HCT116 (cell line): ENCODE measurements at regions not wholly inside any gene's neighbourhood (a gene's known extent, or its start where the extent isn't known, plus 50 kb on each side); places are given as distances from the start of the nearest gene placed in this dataset.

Source experiments
- ATAC-seq: fragments of 200-7000 bp; cut with Tn5 transposase; 2 replicates; pipeline ENCODE4 v1.9.1; 2020; ENCODE audit warnings: mild to moderate bottlenecking, moderate library complexity
- BruUV-seq: library from RNA; stranded (reverse); fragments of 400-500 nt; replicated peaks from 2 replicates; lab custom pipeline; 2021; lab: Mats Ljungman, UMichigan
- CTCF ChIA-PET: fragments of 300-600 bp; sonication (Branson Sonifier 250); formaldehyde crosslinking; loops from one replicate; lab custom pipeline; 2021; ENCODE audit warnings: antibody characterized with exemption; lab: Charles Lee
- POLR2A ChIA-PET: fragments of 300-600, 350-600 bp; sonication (Branson Sonifier 250); formaldehyde crosslinking; loops from one replicate; lab custom pipeline; 2021; ENCODE audit warnings: antibody characterized with exemption; lab: Charles Lee
- RAD21 ChIA-PET, 2 experiments: fragments of 300-600 bp; sonication (Branson Sonifier 250); formaldehyde crosslinking; loops; one replicate each; lab custom pipeline; 2023; ENCODE audit warnings: low total read pairs in 2 of 2; ENCODE audit not compliant: uncharacterized antibody in 2 of 2, unreplicated experiment in 2 of 2, low non-redundant PET in 1 of 2; lab: Charles Lee
- DNase-seq: peaks from one replicate; pipeline ENCODE4 v3.0.0-alpha.2; 2010; ENCODE audit warnings: low read depth, low spot score
- H2AFZ ChIP-seq: fragments of 200-600 bp; shearing (Covaris generic), sonication (generic); 2 replicates; pipeline ENCODE4 v1.6.1; 2017; ENCODE audit warnings: low read depth, mixed run types, mixed read lengths, antibody characterized with exemption, low read length; ENCODE audit not compliant: poor library complexity, severe bottlenecking
- H3K27ac ChIP-seq: 2 replicates; pipeline ENCODE4 v1.5.1; 2012; ENCODE audit warnings: low read depth, low read length
- H3K27me3 ChIP-seq: fragments of 200-600 bp; sonication (generic); 2 replicates; pipeline ENCODE4 v1.6.1; 2016; ENCODE audit warnings: mixed run types, low read length, mixed read lengths; ENCODE audit not compliant: insufficient read depth
- H3K36me3 ChIP-seq, 2 experiments: fragments of 200-500 bp in 1 of 2; fragments of 200-600 bp in 1 of 2; sonication (Bioruptor generic) in 1 of 2; sonication (generic) in 1 of 2; 2 replicates each; pipeline versions ENCODE4 v1.5.1 to v1.6.1; 2014 to 2016; ENCODE audit warnings: low read length in 2 of 2, inconsistent platforms in 1 of 2, mixed read lengths in 1 of 2, mixed run types in 1 of 2; ENCODE audit not compliant: insufficient read depth in 2 of 2, control insufficient read depth in 1 of 2
- H3K4me1 ChIP-seq, 2 experiments: fragments of 200-600 bp in 1 of 2; sonication (generic) in 1 of 2; 2 replicates each; pipeline versions ENCODE4 v1.5.1 to v1.6.1; 2012 to 2017; ENCODE audit warnings: low read length in 2 of 2, inconsistent platforms in 1 of 2, mild to moderate bottlenecking in 1 of 2, mixed read lengths in 1 of 2, mixed run types in 1 of 2, moderate library complexity in 1 of 2; ENCODE audit not compliant: insufficient read depth in 2 of 2, control insufficient read depth in 1 of 2
- H3K4me2 ChIP-seq: fragments of 200-600 bp; sonication (generic); 2 replicates; pipeline ENCODE4 v1.6.1; 2017; ENCODE audit warnings: mixed run types, low read length, mixed read lengths
- H3K4me3 ChIP-seq, 2 experiments: fragments of 200-600 bp in 1 of 2; sonication (generic) in 1 of 2; replicated peaks in 1 of 2; 2 replicates each; pipeline ENCODE4 v1.5.1; 2011 to 2016; ENCODE audit warnings: low read length in 2 of 2, control low read depth in 1 of 2, low read depth in 1 of 2, mild to moderate bottlenecking in 1 of 2, mixed read lengths in 1 of 2, mixed run types in 1 of 2
- H3K79me2 ChIP-seq: fragments of 200-600 bp; sonication (generic); 2 replicates; pipeline ENCODE4 v1.6.1; 2017; ENCODE audit warnings: mild to moderate bottlenecking, mixed run types, low read length, moderate library complexity, mixed read lengths; ENCODE audit not compliant: insufficient read depth
- H3K9ac ChIP-seq: fragments of 200-600 bp; sonication (generic); 2 replicates; pipeline ENCODE4 v1.6.1; 2016; ENCODE audit warnings: low read length, mixed read lengths
- H3K9me2 ChIP-seq: fragments of 200-600 bp; sonication (generic), shearing (Covaris generic); 2 replicates; pipeline ENCODE4 v1.6.1; 2017; ENCODE audit warnings: mixed run types, mild to moderate bottlenecking, moderate library complexity; ENCODE audit not compliant: insufficient read depth
- H3K9me3 ChIP-seq, 2 experiments: fragments of 200-500 bp in 1 of 2; fragments of 200-600 bp in 1 of 2; sonication (Bioruptor generic) in 1 of 2; sonication (generic) in 1 of 2; 2 replicates each; pipeline ENCODE4 v1.6.1; 2014 to 2017; ENCODE audit warnings: low read length in 2 of 2, mixed read lengths in 2 of 2, inconsistent platforms in 1 of 2, low read depth in 1 of 2, mild to moderate bottlenecking in 1 of 2, mixed run types in 1 of 2, moderate library complexity in 1 of 2; ENCODE audit not compliant: control insufficient read depth in 1 of 2, insufficient read depth in 1 of 2
- H4K20me1 ChIP-seq: fragments of 200-600 bp; sonication (generic), shearing (Covaris generic); 2 replicates; pipeline ENCODE4 v1.6.1; 2017; ENCODE audit warnings: mixed run types, mild to moderate bottlenecking, moderate library complexity; ENCODE audit not compliant: insufficient read depth
- ATF3 ChIP-seq: IDR thresholded peaks from 2 replicates; pipeline ENCODE4 v1.6.1; 2012
- EGR1 ChIP-seq: IDR thresholded peaks from 2 replicates; pipeline ENCODE4 v1.6.1; 2012; ENCODE audit warnings: low read depth
- POLR2A ChIP-seq: IDR thresholded peaks from 2 replicates; pipeline ENCODE4 v1.7.0; 2011; ENCODE audit warnings: borderline replicate concordance; ENCODE audit not compliant: insufficient read depth, insufficient read length; ENCODE audit errors: extremely low read depth
- POLR2AphosphoS5 ChIP-seq: IDR thresholded peaks from 2 replicates; pipeline ENCODE4 v1.6.1; 2011; ENCODE audit warnings: mild to moderate bottlenecking, low read depth, low read length, moderate library complexity
- RAD21 ChIP-seq: IDR thresholded peaks from 2 replicates; pipeline ENCODE4 v1.6.1; 2012; ENCODE audit warnings: low read depth, mild to moderate bottlenecking
- SIN3A ChIP-seq: IDR thresholded peaks from 2 replicates; pipeline ENCODE4 v1.6.1; 2012; ENCODE audit warnings: low read depth
- SRF ChIP-seq: IDR thresholded peaks from 2 replicates; pipeline ENCODE4 v1.6.1; 2012; ENCODE audit warnings: low read depth
- TCF7L2 ChIP-seq: IDR thresholded peaks from 2 replicates; pipeline ENCODE4 v1.7.0; 2011; ENCODE audit warnings: borderline replicate concordance, inconsistent platforms; ENCODE audit not compliant: insufficient read depth, insufficient read length; ENCODE audit errors: extremely low read depth
- YY1 ChIP-seq: IDR thresholded peaks from 2 replicates; pipeline ENCODE4 v1.6.1; 2011; ENCODE audit warnings: low read length, low read depth, moderate library complexity, mild to moderate bottlenecking; ENCODE audit not compliant: insufficient replicate concordance; ENCODE audit errors: extremely low read depth
- ZBTB33 ChIP-seq: IDR thresholded peaks from 2 replicates; pipeline ENCODE4 v1.6.1; 2011; ENCODE audit warnings: mild to moderate bottlenecking, low read length, moderate library complexity; ENCODE audit not compliant: insufficient replicate concordance; ENCODE audit errors: extremely low read depth
- ZFX ChIP-seq: fragments of 450-650 bp; IDR thresholded peaks from 2 replicates; pipeline ENCODE4 v1.6.1; 2017
- ZNF274 ChIP-seq: fragments of 200-500 bp; sonication (Bioruptor generic); IDR thresholded peaks from 2 replicates; pipeline ENCODE4 v1.6.1; 2014; ENCODE audit warnings: mild to moderate bottlenecking, low read depth, low read length, inconsistent platforms
- intact Hi-C: fragments of 100-400 bp; cut with micrococcal nuclease; formaldehyde crosslinking; loops from 2 replicates; pipeline ENCODE4 v1.10.0; 2022

GRCh38 chr9:131804826-131805225, 65.0 kb upstream of the RAPGEF1 start:
- CTCF ChIA-PET, result no interaction called here
- BruUV-seq, result no TSS peak
- peaks cover 31% of the 10 kb centered on the region for H3K27me3 ChIP-seq
- TF ChIP-seq ZBTB33 (no peak), ZFX (no peak), ZNF274 (no peak), SIN3A (no peak), RAD21 (no peak), TCF7L2 (no peak), YY1 (no peak), ATF3 (no peak), EGR1 (no peak), POLR2AphosphoS5 (no peak), SRF (no peak), POLR2A (no peak)
- TF ChIP-seq, all 23 proteins: peak for 0
- RAD21 ChIA-PET, result no interaction called here
- DNase-seq, result no peak
- Histone ChIP-seq H3K27ac (no peak overlapping the region), H3K36me3 (no peaks in the 10 kb centered on the region), H3K9ac (no peak overlapping the region), H3K4me2 (no peak overlapping the region), H3K9me3 (no peaks in the 10 kb centered on the region), H3K4me1 (no peaks in the 10 kb centered on the region), H2AFZ (no peak overlapping the region), H3K9me2 (no peaks in the 10 kb centered on the region), H3K79me2 (no peaks in the 10 kb centered on the region), H4K20me1 (no peaks in the 10 kb centered on the region), H3K4me3 (no peak overlapping the region)
- intact Hi-C loops, result no loop called here
- ATAC-seq, result no peak
- POLR2A ChIA-PET, result no interaction called here
